ENCODE measurements at regions not wholly inside any gene's neighbourhood (a gene's known extent, or its start where the extent isn't known, plus 50 kb on each side); places are given as distances from the start of the nearest gene placed in this dataset.

- TF ChIP-seq, protein P1, sequence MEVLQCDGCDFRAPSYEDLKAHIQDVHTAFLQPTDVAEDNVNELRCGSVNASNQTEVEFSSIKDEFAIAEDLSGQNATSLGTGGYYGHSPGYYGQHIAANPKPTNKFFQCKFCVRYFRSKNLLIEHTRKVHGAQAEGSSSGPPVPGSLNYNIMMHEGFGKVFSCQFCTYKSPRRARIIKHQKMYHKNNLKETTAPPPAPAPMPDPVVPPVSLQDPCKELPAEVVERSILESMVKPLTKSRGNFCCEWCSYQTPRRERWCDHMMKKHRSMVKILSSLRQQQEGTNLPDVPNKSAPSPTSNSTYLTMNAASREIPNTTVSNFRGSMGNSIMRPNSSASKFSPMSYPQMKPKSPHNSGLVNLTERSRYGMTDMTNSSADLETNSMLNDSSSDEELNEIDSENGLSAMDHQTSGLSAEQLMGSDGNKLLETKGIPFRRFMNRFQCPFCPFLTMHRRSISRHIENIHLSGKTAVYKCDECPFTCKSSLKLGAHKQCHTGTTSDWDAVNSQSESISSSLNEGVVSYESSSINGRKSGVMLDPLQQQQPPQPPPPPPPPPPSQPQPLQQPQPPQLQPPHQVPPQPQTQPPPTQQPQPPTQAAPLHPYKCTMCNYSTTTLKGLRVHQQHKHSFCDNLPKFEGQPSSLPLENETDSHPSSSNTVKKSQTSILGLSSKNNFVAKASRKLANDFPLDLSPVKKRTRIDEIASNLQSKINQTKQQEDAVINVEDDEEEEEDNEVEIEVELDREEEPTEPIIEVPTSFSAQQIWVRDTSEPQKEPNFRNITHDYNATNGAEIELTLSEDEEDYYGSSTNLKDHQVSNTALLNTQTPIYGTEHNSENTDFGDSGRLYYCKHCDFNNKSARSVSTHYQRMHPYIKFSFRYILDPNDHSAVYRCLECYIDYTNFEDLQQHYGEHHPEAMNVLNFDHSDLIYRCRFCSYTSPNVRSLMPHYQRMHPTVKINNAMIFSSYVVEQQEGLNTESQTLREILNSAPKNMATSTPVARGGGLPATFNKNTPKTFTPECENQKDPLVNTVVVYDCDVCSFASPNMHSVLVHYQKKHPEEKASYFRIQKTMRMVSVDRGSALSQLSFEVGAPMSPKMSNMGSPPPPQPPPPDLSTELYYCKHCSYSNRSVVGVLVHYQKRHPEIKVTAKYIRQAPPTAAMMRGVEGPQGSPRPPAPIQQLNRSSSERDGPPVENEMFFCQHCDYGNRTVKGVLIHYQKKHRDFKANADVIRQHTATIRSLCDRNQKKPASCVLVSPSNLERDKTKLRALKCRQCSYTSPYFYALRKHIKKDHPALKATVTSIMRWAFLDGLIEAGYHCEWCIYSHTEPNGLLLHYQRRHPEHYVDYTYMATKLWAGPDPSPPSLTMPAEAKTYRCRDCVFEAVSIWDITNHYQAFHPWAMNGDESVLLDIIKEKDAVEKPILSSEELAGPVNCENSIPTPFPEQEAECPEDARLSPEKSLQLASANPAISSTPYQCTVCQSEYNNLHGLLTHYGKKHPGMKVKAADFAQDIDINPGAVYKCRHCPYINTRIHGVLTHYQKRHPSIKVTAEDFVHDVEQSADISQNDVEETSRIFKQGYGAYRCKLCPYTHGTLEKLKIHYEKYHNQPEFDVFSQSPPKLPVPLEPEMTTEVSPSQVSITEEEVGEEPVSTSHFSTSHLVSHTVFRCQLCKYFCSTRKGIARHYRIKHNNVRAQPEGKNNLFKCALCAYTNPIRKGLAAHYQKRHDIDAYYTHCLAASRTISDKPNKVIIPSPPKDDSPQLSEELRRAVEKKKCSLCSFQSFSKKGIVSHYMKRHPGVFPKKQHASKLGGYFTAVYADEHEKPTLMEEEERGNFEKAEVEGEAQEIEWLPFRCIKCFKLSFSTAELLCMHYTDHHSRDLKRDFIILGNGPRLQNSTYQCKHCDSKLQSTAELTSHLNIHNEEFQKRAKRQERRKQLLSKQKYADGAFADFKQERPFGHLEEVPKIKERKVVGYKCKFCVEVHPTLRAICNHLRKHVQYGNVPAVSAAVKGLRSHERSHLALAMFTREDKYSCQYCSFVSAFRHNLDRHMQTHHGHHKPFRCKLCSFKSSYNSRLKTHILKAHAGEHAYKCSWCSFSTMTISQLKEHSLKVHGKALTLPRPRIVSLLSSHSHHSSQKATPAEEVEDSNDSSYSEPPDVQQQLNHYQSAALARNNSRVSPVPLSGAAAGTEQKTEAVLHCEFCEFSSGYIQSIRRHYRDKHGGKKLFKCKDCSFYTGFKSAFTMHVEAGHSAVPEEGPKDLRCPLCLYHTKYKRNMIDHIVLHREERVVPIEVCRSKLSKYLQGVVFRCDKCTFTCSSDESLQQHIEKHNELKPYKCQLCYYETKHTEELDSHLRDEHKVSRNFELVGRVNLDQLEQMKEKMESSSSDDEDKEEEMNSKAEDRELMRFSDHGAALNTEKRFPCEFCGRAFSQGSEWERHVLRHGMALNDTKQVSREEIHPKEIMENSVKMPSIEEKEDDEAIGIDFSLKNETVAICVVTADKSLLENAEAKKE (CRISPR knock-in tag; IDR thresholded peaks at IDR 0.05): no peak
- no peak for TF ChIP-seq POLR2AphosphoS5 (IDR thresholded peaks at IDR 0.05; ENCODE audit: low read depth)
- TF ChIP-seq CREB1 (CRISPR knock-in tag; IDR thresholded peaks at IDR 0.05; ENCODE audit: low read depth): no peak
- no peak for TF ChIP-seq ZNF331 (CRISPR knock-in tag; IDR thresholded peaks at IDR 0.05; ENCODE audit: low read depth)
- TF ChIP-seq EZH2phosphoT487 (IDR thresholded peaks at IDR 0.05; ENCODE audit: unreplicated experiment): no peak
- TF ChIP-seq ZNF114 (CRISPR knock-in tag; IDR thresholded peaks at IDR 0.05): no peak
These were observed 739.0 kb downstream of the DTWD2 start (continued) for GRCh38 chr5:118249386-118249785.

DNA sequence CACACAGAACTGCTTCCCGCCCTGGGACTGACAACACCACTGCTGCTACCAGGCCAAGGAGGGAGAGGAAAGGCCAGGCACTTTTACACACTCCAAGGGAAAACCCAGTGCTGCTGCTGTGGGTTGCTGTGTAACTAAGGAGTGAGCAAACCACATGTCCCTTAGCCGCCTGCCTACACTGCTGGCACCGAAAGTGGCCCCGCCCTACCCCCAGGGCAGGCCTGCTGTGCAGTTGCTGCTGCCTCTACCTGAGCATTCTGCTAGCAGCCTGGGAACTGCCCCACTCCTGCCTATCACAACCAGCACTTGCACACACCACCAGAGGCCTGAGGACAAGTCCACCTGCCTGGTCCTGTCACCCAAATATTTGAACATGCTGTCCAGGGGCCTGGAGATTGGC lies 740.9 kb downstream of the DTWD2 start:
- H3K4me3 Mint-ChIP-seq: no peak overlapping the region
- Histone ChIP-seq H3K4me1 (ENCODE audit: insufficient read depth) (no peaks in the 10 kb centered on the region), H2AFZ (no peak overlapping the region), H3F3A (replicated peaks; ENCODE audit: low read depth) (no peaks in the 10 kb centered on the region), H3K27me3 (ENCODE audit: insufficient read depth) (no peaks in the 10 kb centered on the region), H3K36me3 (ENCODE audit: insufficient read depth) (no peaks in the 10 kb centered on the region; the same call in 1 of the 2 replicates), H3K79me2 (replicated peaks; ENCODE audit: insufficient read depth) (no peaks in the 10 kb centered on the region), H4K20me1 (replicated peaks; ENCODE audit: insufficient read depth) (no peaks in the 10 kb centered on the region), H3K4me3 (no peak overlapping the region), H3K27ac (ENCODE audit: low read depth) (no peak overlapping the region), H3K4me2 (no peak overlapping the region), H3K9me2 (ENCODE audit: insufficient read depth) (no peaks in the 10 kb centered on the region)
- H3K27me3 Mint-ChIP-seq (ENCODE audit: insufficient read depth, low read depth, poor library complexity): no peaks in the 10 kb centered on the region
- no peak overlapping the region for H3K27ac Mint-ChIP-seq
- ATAC-seq (no peak), DNase-seq (ENCODE audit: low spot score) (no peak)
- H3K4me1 Mint-ChIP-seq: peaks cover 4% of the 10 kb centered on the region; the same call in 2 of the 3 replicates
- peaks cover 18% of the 10 kb centered on the region; the same call in 1 of the 3 replicates for H3K36me3 Mint-ChIP-seq (ENCODE audit: low read depth)
- H3K9me3 Mint-ChIP-seq: peaks cover 32% of the 10 kb centered on the region; the same call in 2 of the 3 replicates
- TF ChIP-seq NANOG (IDR thresholded peaks at IDR 0.05; ENCODE audit: borderline replicate concordance) (no peak), STAT1 (IDR thresholded peaks at IDR 0.05; ENCODE audit: unreplicated experiment) (no peak)
- TF ChIP-seq, protein P2, sequence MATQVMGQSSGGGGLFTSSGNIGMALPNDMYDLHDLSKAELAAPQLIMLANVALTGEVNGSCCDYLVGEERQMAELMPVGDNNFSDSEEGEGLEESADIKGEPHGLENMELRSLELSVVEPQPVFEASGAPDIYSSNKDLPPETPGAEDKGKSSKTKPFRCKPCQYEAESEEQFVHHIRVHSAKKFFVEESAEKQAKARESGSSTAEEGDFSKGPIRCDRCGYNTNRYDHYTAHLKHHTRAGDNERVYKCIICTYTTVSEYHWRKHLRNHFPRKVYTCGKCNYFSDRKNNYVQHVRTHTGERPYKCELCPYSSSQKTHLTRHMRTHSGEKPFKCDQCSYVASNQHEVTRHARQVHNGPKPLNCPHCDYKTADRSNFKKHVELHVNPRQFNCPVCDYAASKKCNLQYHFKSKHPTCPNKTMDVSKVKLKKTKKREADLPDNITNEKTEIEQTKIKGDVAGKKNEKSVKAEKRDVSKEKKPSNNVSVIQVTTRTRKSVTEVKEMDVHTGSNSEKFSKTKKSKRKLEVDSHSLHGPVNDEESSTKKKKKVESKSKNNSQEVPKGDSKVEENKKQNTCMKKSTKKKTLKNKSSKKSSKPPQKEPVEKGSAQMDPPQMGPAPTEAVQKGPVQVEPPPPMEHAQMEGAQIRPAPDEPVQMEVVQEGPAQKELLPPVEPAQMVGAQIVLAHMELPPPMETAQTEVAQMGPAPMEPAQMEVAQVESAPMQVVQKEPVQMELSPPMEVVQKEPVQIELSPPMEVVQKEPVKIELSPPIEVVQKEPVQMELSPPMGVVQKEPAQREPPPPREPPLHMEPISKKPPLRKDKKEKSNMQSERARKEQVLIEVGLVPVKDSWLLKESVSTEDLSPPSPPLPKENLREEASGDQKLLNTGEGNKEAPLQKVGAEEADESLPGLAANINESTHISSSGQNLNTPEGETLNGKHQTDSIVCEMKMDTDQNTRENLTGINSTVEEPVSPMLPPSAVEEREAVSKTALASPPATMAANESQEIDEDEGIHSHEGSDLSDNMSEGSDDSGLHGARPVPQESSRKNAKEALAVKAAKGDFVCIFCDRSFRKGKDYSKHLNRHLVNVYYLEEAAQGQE (IDR thresholded peaks at IDR 0.05; ENCODE audit: unreplicated experiment): no peak

Data from GM23338 (cell line).